Mucosa of gallbladder (tissue), 1 donor: ENCODE measurements at regions not wholly inside any gene's neighbourhood (a gene's known extent, or its start where the extent isn't known, plus 50 kb on each side); places are given as distances from the start of the nearest gene placed in this dataset.

Source experiments
- DNase-seq: peaks from one replicate; pipeline ENCODE4 v3.0.0-alpha.2; 2020; ENCODE audit warnings: low spot score
- donor health status: DM: no; HTN: no; CAD: no.

DNA sequence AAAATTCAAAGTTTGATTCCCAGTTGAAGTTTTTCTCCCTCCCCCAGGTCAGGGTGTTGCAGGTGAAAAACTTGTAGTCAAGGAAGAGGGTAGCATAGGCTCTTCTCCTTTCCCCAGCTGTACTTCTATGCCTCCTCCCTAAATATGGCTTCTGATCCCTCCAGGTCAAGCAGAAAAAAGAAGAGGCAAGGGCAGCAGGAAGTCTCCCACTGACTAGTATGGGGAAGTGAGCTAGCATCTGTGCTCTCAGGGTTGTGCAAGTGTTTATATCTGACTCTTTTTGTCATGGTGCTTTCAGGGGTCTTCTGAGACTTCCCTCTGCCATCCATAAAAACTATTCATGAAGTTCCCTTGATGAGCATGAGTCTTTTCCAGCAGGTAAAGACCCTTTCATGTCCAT lies 76.0 kb downstream of the ATPSCKMT start:
- no peak for DNase-seq

DNA sequence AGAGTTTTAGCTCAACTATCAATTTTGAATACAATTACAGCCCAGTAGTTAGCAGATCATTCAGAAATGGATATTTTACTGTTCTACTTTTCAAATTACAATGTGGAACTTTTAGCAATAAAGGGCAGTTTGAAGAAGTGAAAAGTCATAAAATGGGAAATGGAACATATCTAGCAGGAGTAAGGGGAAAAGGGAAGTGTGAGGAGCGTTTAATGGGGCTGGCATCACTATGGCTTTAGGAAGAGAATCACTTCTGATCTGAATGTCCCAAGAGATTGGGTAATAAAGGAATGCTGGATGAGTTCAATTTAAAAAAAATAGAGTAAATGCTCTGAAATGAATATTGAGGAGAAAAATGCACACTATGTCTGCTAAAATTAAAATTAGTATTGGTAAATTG lies 77.4 kb downstream of the ATPSCKMT start:
- no peak for DNase-seq

DNA sequence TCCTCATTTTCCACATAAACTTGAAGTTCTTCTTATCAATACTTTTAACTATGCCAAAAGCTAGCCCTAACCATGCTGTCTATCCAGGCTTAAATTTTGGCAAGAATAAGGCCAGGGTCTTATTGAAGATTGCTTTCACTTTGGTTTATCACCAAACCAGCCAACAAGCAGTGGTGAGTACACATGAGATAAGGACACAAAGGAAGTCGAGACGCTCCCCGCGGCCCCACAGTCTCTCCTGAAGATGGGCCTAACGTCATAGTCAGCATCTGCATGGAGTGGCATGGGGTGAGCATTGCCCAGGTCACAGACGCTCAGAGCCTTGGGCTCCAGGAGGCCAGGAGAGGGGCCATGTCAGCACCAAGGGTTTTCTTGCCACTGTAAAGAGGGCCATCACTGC lies 80.3 kb downstream of the ATPSCKMT start:
- no peak for DNase-seq

DNA sequence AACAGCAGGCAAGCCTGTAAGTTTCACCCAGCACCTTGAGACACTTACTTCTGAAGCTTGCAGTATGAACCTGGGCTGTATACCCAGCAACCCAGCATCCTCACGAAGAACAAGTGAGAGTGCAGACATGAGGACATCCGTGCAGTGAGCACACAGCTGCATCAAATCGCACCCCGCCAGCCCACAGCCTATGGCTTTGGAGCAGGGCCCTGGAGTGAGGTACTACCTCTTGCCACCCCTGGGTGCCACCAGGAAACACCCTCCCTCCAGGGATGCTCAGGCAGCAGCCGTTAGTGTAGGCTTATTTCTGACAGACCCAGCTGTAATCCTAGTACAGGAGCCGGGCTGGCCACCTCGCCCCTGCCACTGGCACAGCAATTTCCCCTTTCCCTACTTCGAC lies 81.4 kb downstream of the ATPSCKMT start:
- no peak for DNase-seq

GRCh38 chr5:10167806-10168205 lies 81.9 kb downstream of the ATPSCKMT start:
- no peak for DNase-seq

GRCh38 chr5:10166392-10166791 lies 83.3 kb downstream of the ATPSCKMT start:
- no peak for DNase-seq

DNA sequence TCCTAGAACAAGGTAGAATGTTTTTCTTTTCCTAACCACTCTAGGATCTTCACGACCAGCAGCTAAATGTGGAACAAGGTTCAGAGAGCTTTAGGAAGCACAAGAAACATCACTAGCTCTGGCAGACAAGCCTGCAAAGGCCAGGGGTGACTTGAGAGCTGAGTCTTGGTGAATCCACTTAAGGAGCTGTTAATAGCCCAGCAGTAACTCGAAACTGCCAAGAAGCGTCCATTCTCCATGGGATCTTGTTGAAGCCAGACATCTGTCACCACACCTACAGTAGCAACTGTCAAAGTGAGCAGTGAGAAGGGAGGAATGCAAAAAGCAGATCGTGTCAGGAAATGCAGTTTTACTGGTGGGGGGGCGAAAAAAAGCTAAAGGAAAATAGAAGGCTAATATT lies 87.2 kb downstream of the ATPSCKMT start:
- no peak for DNase-seq

GRCh38 chr5:10161778-10162177 lies 87.9 kb downstream of the ATPSCKMT start:
- no peak for DNase-seq

DNA sequence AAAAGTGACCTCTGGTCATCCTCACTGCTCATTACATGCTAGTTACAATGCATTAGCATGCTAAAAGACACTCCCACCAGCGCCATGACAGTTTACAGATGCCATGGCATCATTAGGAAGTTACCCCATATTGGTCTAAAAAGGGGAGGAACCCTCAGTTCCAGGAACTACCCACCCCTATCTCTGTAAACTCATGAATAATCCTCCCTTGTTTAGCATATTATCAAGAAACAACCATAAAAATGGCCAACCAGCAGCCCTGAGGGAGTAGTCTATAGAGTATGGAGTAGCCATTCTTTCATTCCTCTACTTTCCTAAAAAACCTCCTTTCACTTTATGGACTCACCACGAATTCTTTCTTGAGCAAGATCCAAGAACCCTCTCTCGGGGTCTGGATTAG lies 89.4 kb downstream of the ATPSCKMT start:
- no peak for DNase-seq

DNA sequence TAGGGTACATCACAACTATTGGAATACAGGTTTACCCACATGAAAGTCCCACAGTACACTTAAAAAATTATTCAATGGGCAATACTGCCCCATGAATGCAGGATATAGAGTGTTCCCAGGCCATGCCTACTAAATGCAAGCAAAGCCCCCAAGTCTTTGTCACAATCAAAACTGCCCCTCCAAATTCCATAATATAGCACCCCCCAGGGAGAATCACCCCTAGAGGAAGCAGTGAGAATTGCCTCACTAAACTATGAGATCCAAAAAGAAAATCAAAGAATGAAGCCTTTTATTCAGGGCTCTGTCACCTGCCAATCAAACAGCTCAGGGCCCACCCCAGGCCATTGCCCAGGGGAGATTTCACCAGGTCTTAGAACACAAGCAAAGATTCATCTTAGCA lies 90.8 kb downstream of the ATPSCKMT start:
- DNase-seq = no peak

GRCh38 chr5:10157085-10157669 lies 92.5 kb downstream of the ATPSCKMT start:
- DNase-seq = no peak

DNA sequence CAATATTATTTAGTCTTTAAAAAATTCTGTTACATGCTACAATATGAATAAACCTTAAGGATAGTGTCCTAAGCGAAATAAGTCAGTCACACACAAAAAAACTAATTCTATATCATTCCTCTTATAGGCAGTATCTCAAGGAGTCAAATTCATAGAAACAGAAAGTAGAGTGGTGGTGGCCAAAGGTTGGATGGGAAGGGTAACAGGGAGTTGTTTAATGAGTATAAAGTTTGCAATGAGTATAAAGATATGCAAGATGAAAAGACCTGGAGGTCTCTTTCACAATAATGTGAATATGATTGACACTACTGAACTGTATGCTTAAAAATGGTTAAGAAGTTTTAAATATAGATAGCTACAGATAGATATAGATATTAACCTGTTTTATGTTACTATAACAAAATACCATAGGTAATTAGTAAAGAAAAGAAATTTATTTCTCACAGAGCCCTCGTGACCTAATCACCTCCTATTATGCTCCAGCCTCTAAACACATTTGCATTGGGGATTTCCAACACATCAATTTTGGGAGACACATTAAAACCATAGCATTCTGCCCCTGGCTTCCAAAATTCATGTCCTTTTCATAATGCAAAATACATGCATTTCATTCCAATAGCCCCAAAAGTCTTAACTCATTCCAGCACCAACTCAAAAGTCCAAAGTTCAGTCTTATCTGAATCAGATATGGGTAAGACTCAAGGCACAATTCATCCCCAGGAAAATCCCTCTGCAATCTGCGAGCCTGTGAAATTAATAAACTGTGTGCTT lies 93.6 kb downstream of the ATPSCKMT start:
- DNase-seq = no peak

GRCh38 chr5:10153808-10154537 lies 95.7 kb downstream of the ATPSCKMT start:
- DNase-seq = no peak

DNA sequence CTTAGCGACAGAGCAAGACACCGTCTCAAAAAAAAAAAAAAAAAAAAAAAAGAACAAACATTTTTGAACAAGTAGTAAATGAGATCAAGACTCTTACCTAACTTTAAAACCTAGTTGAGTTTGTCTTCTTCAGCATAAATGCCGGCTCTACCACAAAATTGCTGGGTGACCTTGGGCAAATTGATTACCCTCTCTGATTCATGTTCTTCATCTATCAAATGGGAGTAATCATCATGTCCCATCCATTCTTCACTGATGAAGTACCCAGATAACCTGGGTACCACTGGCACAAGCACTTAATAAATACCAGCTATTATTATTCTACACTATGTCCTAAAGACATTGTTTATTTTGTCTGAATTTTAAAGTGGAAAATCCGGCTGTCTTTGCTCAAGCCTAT lies 96.3 kb downstream of the ATPSCKMT start:
- no peak for DNase-seq

GRCh38 chr5:10151656-10152055 lies 98.0 kb downstream of the ATPSCKMT start:
- DNase-seq = no peak

DNA sequence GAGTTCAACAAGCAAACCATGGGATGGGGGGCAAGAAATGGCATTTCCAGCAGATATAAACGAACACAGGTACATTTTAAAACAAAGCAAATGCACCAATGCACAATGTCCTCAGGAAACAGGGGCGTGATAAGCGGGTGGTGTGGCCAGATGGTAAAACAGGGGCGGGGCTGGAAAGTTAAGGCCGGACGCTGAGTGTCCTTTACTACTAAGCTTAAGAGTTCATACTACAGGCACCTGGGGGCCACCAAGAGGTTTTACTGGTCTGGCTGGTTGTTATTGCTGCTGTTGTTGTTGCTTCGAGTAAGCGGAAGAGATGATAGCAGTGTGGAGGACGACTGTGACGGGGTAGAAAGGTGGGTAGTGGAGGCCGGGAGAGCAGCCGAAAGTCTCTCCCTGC lies 99.8 kb downstream of the ATPSCKMT start:
- DNase-seq = no peak

DNA sequence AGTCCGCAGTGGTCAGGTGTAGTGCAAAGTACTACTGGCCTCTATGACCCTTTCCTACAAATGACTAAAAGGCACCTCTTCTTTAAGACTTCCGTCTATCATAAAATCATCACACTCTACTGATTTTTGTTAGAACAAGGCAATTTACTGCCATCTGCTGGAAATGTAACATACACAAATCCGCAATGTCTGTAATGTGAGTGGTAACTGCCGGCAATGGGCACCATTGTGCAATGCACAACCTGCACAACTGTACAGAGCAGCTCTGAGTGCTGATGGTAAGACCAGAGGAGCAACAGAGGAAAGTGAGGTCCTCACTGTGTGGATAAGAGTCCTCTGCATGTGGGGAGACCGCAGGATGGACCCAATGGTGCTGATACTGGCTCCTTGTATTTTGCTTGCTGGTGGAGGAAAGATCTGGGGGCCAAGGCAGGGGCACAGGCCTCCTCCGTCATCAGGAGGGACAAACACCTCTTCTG lies 103.7 kb downstream of the ATPSCKMT start:
- DNase-seq = no peak

DNA sequence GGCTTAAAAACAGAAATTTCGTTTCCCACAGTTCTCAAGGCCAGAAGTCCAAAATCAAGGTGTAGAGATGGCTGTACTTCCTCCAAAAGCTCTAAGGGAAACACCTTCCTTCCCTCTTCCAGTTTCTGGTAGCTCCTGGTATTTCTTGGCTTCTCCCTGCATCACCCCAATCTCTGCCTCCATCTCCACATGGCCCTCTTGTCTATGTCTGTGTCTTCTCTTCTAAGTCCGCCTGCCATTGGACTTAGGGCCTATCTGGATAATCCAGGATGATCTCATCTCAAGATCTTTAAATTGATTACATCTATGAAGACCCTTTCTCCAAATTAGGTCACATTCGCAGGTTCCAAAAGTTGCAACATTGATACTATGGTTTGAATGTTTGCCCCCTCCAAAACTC lies 105.6 kb downstream of the ATPSCKMT start:
- no peak for DNase-seq

GRCh38 chr5:10140195-10140973 lies 109.3 kb downstream of the ATPSCKMT start:
- no peak for DNase-seq

DNA sequence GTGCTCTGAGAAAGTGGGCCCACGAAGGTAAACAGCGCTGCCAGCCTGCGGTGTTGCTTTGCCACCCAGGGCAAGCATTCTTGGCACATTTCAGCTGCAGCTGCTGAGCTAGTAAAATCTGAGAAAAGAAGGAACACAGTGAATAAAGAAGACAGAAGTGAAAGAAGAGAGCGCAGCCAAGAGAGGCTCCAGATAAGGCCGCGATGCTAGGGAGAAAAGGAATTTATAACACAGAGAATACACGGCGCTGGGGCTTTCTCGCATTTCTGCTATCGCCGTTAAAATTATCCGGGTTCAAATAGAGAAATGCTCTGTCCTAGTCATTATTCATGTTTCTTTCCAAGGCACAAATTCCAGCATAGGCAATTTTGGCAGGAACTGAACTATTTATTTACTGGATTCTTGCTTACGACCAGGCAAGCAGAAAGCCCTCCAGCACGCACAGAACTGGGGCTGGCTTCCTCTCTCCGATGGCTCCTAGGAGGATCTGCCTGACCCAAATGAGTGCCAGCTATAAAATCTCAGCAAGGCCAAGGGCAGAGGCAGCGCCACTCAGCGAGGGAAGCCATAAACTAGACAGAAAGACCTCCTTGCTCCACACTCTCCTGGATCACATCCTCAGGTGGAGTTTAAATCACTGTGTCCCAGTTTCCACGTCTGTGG lies 111.2 kb downstream of the ATPSCKMT start:
- DNase-seq = no peak

DNA sequence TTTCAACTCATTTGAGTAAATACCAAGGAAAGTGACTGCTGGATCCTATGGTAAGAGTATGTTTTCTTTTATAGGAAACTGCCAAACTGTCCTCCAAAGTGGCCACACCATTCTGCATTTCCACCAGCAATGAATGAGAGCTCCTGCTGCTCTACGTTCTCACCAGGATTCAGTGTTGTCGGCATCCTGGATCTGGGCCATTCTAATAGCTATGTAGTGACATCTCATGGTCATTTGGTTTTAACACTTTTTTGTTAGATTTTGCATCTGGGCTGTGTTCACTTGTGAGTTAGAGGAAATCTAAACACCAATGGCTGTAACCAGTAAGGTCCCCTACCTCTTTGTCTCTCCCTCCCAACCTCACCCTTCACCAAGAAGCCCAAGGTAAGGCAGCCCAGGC lies 115.9 kb downstream of the ATPSCKMT start:
- no peak for DNase-seq

- no peak for DNase-seq
Measured at GRCh38 chr5:10130881-10131280, 118.8 kb downstream of the ATPSCKMT start.
